HG03196 (cell line): ENCODE measurements at regions not wholly inside any gene's neighbourhood (a gene's known extent, or its start where the extent isn't known, plus 50 kb on each side); places are given as distances from the start of the nearest gene placed in this dataset.

Source experiments
- ATAC-seq: cut with Tn5 transposase; IDR thresholded peaks from one replicate; pipeline ENCODE4 v1.9.1; 2021; ENCODE audit not compliant: unreplicated experiment

- ATAC-seq, result no peak
Observed at GRCh38 chr3:104642827-104643226, 723.9 kb upstream of the ALCAM start.

DNA sequence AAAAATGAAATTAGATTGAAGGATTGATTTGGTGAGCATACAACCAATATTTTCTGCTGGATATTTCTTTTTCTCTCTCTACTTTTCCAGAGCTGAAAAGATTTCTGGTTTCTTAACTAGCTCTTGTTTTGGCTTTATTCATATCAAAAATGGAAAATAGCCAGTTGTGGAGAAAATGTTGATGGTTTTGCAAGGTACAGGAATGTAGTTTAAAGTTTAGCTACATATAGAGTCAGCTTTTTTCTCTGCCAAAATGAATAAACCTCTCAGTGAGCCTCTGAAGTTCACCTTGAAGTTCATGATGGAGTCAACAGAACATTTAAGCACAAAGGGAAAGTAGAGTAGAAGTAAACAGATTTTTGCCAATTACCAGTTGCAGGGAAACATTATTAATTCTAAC is 720.5 kb upstream of the ALCAM start:
- ATAC-seq, result no peak

GRCh38 chr3:104648823-104649222 is 717.9 kb upstream of the ALCAM start:
- no peak for ATAC-seq

GRCh38 chr3:104669083-104669482 is 697.6 kb upstream of the ALCAM start:
- no peak for ATAC-seq

DNA sequence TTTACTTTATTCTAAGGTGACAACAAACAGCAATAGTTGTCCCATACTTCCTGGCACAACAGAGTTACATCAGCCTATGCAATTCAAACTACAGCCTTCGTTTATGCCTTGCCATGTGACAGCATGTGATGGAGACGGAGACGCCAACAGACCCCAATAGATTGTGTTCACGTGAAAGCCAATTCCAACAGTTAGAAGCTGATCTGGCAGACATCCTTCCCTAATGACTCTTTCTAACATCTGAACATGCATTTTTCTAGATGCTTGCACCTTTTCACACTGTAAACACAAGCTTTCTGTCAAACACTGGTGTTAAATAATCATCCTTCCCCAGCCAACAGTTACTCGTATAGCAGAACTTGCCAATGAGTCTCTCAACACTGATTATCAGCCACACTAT is 694.4 kb upstream of the ALCAM start:
- ATAC-seq, result no peak

DNA sequence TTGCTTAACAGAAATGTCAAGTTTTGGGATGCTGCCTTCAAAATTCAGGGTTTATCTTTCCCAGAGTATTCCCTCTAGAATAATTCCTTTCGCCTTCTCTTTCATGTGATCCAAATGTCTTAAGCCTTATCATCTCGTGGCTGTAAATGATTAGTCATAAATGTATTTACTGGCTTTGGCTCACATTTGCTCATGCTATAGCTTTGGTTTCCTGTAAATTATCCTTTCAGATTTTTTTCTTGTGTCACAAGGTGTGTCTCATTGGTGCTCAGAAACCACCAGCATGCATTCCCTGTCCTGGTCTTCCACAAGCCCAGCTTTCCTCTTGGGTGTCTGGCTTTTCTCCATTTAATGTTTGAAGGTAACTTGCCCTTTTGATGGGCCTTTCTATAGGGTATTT is 692.7 kb upstream of the ALCAM start:
- no peak for ATAC-seq

GRCh38 chr3:104676241-104676640 is 690.5 kb upstream of the ALCAM start:
- no peak for ATAC-seq

DNA sequence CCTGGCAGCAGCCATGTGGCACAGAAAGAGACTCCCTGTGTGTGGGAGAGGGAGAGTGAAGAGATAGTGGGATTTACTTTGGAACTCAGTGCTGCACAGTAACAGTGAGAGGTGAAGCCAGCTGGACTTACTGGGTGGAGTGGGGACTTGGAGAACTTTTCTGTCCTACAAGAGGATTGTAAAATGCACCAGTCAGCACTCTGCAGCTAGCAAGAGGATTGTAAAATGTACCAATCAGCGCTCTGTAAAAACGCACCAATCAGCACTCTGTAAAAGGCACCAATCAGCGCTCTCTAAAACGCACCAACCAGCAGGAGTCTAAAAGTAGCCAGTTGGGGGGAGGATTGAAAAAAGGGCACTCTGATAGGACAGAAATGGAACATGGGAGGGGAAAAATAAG is 688.8 kb upstream of the ALCAM start:
- no peak for ATAC-seq

GRCh38 chr3:104685492-104685891 is 681.2 kb upstream of the ALCAM start:
- no peak for ATAC-seq

- ATAC-seq, result no peak
Observed at GRCh38 chr3:104687362-104687761, 679.3 kb upstream of the ALCAM start.

- no peak for ATAC-seq
Observed at GRCh38 chr3:104696470-104696869, 670.2 kb upstream of the ALCAM start.

- ATAC-seq, result no peak
Observed at GRCh38 chr3:104711406-104711805, 655.3 kb upstream of the ALCAM start.

DNA sequence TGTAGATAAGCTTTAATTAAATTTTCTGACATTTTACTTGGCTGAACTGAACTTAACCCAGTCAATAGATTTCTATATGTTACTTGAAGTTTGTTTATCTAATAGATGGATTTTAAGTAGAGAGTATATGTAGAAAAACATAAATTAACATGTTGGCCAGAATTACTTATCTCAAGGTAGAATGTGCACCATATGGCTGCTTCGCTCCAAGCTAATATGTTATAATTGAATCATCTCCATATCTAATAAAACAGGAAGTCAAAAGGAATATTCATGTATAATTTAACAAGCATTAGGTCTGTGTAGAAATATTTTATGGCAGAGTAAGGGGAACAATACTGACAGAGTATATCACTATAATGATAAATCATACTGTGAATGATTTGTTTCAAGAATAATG is 650.7 kb upstream of the ALCAM start:
- ATAC-seq, result no peak

DNA sequence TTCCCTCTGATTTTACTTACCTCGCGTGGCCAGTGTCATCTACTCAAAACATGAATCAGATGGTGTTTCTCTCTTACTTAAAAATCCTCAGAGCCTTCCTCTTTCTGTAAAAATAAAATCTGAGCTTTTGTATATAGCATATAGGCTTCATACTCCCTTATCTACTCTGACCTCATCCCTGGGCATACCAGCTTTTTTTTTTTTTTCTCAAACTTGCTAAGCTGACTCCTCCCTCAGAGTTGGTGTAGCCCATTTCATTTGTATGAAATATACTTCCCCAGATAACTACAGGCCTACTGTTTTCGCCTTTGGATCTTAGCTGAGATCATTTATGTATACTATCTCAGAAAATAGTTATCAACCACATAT is 648.9 kb upstream of the ALCAM start:
- peak; percentile 33 for ATAC-seq

GRCh38 chr3:104723000-104723399 is 643.7 kb upstream of the ALCAM start:
- ATAC-seq, result no peak

DNA sequence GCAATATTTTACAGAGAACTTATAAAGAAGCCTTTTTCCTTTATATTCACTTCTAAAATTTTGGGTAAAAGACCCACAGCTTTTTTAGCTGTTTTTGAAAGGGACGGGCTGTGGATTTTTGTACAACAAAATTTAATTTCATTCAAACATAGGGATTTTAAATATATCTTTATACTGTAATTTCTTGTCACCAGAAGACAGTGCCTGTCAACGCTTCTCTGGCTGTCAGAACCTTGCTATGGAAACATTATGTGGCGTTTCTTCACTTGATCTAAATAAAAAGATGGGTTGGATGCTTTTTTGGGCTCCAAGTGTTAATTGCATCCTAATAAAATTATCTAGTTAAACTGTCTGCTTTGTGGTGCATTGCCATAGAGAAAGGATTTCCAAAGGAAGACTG is 635.6 kb upstream of the ALCAM start:
- no peak for ATAC-seq

DNA sequence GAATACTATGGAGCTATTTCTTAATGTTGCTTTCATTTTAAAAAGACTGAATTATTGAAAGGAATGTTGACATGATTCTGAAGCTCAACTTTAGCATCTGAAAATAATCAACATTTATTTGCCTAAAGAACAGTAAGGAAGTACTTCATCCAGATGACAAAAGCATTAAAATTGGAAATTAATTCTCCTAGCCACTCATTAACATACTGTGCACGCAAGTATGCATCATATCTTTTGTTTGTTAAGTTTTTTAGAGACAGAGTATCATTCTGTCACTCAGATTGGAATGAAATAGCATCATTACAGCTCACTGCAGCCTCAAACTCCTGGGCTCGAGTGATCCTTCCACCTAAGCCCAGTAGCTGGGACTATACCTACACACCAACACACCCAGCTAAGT is 632.1 kb upstream of the ALCAM start:
- no peak for ATAC-seq

DNA sequence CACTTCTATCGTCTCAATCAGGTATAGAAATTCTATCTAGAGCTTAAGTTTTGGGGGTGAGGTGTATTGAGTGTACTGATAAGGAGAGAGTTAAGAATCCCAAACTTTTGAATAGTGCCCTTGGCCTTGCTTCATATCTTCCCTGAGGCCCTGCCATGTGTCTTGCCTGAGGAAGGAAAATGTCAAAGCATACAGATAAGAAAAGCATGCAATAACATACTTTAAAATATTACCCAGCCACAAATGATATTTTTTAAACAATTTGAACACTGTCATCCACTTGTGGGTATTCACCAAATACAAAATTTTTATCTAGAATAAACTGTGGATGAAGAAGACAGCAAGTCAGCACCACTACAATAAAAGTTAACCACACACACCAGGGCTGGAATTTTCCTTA is 631.0 kb upstream of the ALCAM start:
- no peak for ATAC-seq

GRCh38 chr3:104738271-104738670 is 628.4 kb upstream of the ALCAM start:
- no peak for ATAC-seq

- no peak for ATAC-seq
Observed at GRCh38 chr3:104740874-104741379, 625.8 kb upstream of the ALCAM start.

DNA sequence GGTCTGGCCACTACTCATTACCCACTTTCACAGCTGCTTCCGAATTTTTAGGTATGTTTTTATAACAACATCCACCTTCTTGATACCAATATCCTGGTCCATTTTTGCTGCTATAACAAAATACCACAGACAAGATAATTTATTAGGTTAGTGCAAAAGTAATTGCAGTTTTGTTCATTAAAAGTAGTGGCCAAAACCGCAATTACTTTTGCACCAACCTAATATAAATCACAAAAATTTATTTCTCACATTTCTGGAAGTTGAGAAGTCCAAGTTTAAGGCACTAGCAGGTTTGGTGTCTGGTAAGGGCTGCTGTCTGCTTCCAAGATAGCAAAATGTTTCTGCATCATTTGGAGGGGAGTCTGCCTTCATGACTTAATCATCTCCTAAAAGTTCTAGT is 624.7 kb upstream of the ALCAM start:
- no peak for ATAC-seq

GRCh38 chr3:104745313-104745712 is 621.4 kb upstream of the ALCAM start:
- ATAC-seq, result no peak

- no peak for ATAC-seq
Observed at GRCh38 chr3:104746056-104746455, 620.7 kb upstream of the ALCAM start.

GRCh38 chr3:104750581-104750980 is 616.1 kb upstream of the ALCAM start:
- ATAC-seq, result no peak
